BLaER1 (cell line): ENCODE measurements at regions not wholly inside any gene's neighbourhood (a gene's known extent, or its start where the extent isn't known, plus 50 kb on each side); places are given as distances from the start of the nearest gene placed in this dataset.

ENCODE experiments used
- H3K27ac ChIP-seq: shearing (Covaris generic); formaldehyde crosslinking; 2 replicates; pipeline ENCODE4 v1.8.1; 2022
- H3K27me3 ChIP-seq: shearing (Covaris generic); formaldehyde crosslinking; 2 replicates; pipeline ENCODE4 v1.8.1; 2022
- H3K36me3 ChIP-seq: shearing (Covaris generic); formaldehyde crosslinking; 2 replicates; pipeline ENCODE4 v1.8.1; 2022
- H3K4me1 ChIP-seq: shearing (Covaris generic); formaldehyde crosslinking; 2 replicates; pipeline ENCODE4 v1.8.1; 2022
- H3K4me2 ChIP-seq: shearing (Covaris generic); formaldehyde crosslinking; 2 replicates; pipeline ENCODE4 v1.8.1; 2022
- H3K4me3 ChIP-seq: shearing (Covaris generic); formaldehyde crosslinking; 2 replicates; pipeline ENCODE4 v1.8.1; 2022
- H3K9ac ChIP-seq: shearing (Covaris generic); formaldehyde crosslinking; 2 replicates; pipeline ENCODE4 v1.8.1; 2022
- H3K9me3 ChIP-seq: shearing (Covaris generic); formaldehyde crosslinking; 2 replicates; pipeline ENCODE4 v1.8.1; 2022
- H4K20me1 ChIP-seq: shearing (Covaris generic); formaldehyde crosslinking; 2 replicates; pipeline ENCODE4 v1.8.1; 2022
- Cebpa-rat ChIP-seq: shearing (Covaris generic); IDR thresholded peaks from 2 replicates; pipeline ENCODE4 v1.8.1; 2022

GRCh38 chr18:46261799-46262198, 157.6 kb downstream of the HAUS1 start:
- Histone ChIP-seq H3K27ac (no peak overlapping the region), H3K27me3 (no peaks in the 10 kb centered on the region), H3K9me3 (no peaks in the 10 kb centered on the region), H3K4me1 (no peaks in the 10 kb centered on the region), H3K4me2 (no peak overlapping the region), H3K36me3 (peaks cover 57% of the 10 kb centered on the region), H3K9ac (no peak overlapping the region), H3K4me3 (no peak overlapping the region), H4K20me1 (peaks cover 19% of the 10 kb centered on the region)
- no peak for TF ChIP-seq Cebpa-rat

GRCh38 chr18:46262856-46263255, 158.7 kb downstream of the HAUS1 start:
- Histone ChIP-seq H3K9me3 (no peaks in the 10 kb centered on the region), H3K4me1 (no peaks in the 10 kb centered on the region), H3K9ac (no peak overlapping the region), H4K20me1 (peaks cover 19% of the 10 kb centered on the region), H3K4me2 (no peak overlapping the region), H3K27ac (no peak overlapping the region), H3K36me3 (peaks cover 55% of the 10 kb centered on the region), H3K27me3 (no peaks in the 10 kb centered on the region), H3K4me3 (no peak overlapping the region)
- TF ChIP-seq Cebpa-rat, result no peak

- H3K4me1 ChIP-seq, result no peaks in the 10 kb centered on the region
- no peak overlapping the region for H3K9ac ChIP-seq
- no peak for TF ChIP-seq Cebpa-rat
Observed at GRCh38 chr18:46264255-46264654, 160.1 kb downstream of the HAUS1 start.

GRCh38 chr18:46265196-46266156, 161.3 kb downstream of the HAUS1 start:
- Histone ChIP-seq H3K4me2 (no peak overlapping the region), H3K4me1 (no peaks in the 10 kb centered on the region), H3K9ac (no peak overlapping the region), H4K20me1 (peaks cover 18% of the 10 kb centered on the region), H3K4me3 (no peak overlapping the region), H3K27me3 (no peaks in the 10 kb centered on the region), H3K9me3 (no peaks in the 10 kb centered on the region), H3K27ac (no peak overlapping the region), H3K36me3 (peaks cover 61% of the 10 kb centered on the region)
- no peak for TF ChIP-seq Cebpa-rat

More at GRCh38 chr18:46264255-46264654, 160.1 kb downstream of the HAUS1 start:
- H3K27ac ChIP-seq, result no peak overlapping the region
- peaks cover 19% of the 10 kb centered on the region for H4K20me1 ChIP-seq
- H3K9me3 ChIP-seq, result no peaks in the 10 kb centered on the region
- H3K36me3 ChIP-seq, result peaks cover 63% of the 10 kb centered on the region
- no peak overlapping the region for H3K4me3 ChIP-seq
- H3K4me2 ChIP-seq, result no peak overlapping the region
- H3K27me3 ChIP-seq, result no peaks in the 10 kb centered on the region

DNA sequence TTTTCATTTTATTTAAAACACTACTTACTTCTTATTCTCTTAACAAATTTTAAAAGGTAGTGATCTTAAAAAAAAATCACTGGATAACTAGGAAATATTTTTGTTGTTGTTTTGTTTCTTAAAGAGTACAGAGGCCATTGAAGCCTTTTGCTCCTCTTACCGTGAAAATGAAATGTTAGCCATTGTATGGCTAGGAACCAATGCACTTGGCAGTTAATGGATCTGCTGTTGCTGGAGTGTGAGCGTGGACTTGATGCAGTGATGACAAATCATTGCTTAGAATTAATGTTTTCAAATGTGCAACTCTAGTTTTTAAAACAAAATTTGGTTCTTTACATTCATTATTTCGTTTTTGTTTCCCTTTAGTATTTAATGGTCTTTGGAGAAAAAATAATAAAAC, 162.3 kb downstream of the HAUS1 start:
- no peak overlapping the region for H3K4me2 ChIP-seq
- H3K36me3 ChIP-seq, result peaks cover 56% of the 10 kb centered on the region
- H3K9me3 ChIP-seq, result no peaks in the 10 kb centered on the region
- H3K27me3 ChIP-seq, result no peaks in the 10 kb centered on the region
- H4K20me1 ChIP-seq, result peaks cover 8% of the 10 kb centered on the region
- TF ChIP-seq Cebpa-rat, result no peak
- no peak overlapping the region for H3K4me3 ChIP-seq
- no peaks in the 10 kb centered on the region for H3K4me1 ChIP-seq
- no peak overlapping the region for H3K27ac ChIP-seq
- no peak overlapping the region for H3K9ac ChIP-seq

- Histone ChIP-seq H4K20me1 (no peaks in the 10 kb centered on the region), H3K27ac (no peak overlapping the region), H3K36me3 (peaks cover 36% of the 10 kb centered on the region), H3K4me3 (no peak overlapping the region), H3K4me1 (no peaks in the 10 kb centered on the region), H3K9ac (no peak overlapping the region), H3K9me3 (no peaks in the 10 kb centered on the region), H3K27me3 (no peaks in the 10 kb centered on the region), H3K4me2 (no peak overlapping the region)
- TF ChIP-seq Cebpa-rat, result no peak
Observed at GRCh38 chr18:46268671-46269070, 164.5 kb downstream of the HAUS1 start.

DNA sequence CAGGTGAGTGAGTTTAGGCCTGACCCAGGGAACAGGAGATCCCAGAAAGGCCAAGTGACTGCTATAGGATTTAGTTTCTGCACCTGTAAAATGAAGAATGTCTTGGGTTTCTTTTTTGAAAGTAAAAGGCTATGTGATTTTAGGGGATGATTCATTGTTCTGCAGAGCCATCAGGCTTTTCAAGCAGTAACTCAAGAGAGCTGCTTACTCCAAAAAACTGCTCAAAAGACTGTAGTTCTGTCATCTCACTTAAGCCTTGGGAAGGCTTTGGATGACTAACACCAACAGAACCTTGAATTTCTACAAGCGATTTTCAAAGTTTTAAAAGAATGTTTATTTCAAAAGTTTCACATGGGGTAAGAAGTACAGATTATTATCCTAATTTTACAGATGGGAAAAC, 165.1 kb downstream of the HAUS1 start:
- no peak overlapping the region for H3K4me3 ChIP-seq
- no peak overlapping the region for H3K27ac ChIP-seq
- no peaks in the 10 kb centered on the region for H3K27me3 ChIP-seq
- no peaks in the 10 kb centered on the region for H3K4me1 ChIP-seq
- H4K20me1 ChIP-seq, result no peaks in the 10 kb centered on the region
- no peak for TF ChIP-seq Cebpa-rat
- H3K36me3 ChIP-seq, result peaks cover 30% of the 10 kb centered on the region
- no peak overlapping the region for H3K4me2 ChIP-seq
- H3K9me3 ChIP-seq, result no peaks in the 10 kb centered on the region
- no peak overlapping the region for H3K9ac ChIP-seq

DNA sequence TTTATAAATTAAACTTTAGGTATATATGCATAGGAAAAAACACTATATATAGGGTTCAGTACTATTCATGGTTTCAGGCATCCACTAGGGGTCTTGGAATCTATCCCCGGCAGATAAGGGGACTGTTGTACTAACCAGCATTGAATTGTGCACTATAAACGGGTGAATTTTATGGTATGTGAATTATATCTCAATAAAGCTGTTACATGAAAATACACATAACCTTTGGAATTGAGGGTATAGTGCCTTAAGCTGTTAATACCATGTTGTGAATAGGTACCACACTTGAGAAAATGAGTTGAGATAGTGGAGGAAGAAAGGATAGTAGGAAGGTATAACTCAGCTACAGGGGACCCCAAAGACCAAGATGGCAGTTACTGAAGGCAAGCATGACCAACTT, 167.3 kb downstream of the HAUS1 start:
- no peaks in the 10 kb centered on the region for H3K27me3 ChIP-seq
- no peak overlapping the region for H3K9ac ChIP-seq
- TF ChIP-seq Cebpa-rat, result no peak
- no peak overlapping the region for H3K4me3 ChIP-seq
- no peaks in the 10 kb centered on the region for H3K4me1 ChIP-seq
- no peak overlapping the region for H3K27ac ChIP-seq
- peaks cover 18% of the 10 kb centered on the region for H3K36me3 ChIP-seq
- H3K4me2 ChIP-seq, result no peak overlapping the region
- H3K9me3 ChIP-seq, result no peaks in the 10 kb centered on the region
- H4K20me1 ChIP-seq, result no peaks in the 10 kb centered on the region

DNA sequence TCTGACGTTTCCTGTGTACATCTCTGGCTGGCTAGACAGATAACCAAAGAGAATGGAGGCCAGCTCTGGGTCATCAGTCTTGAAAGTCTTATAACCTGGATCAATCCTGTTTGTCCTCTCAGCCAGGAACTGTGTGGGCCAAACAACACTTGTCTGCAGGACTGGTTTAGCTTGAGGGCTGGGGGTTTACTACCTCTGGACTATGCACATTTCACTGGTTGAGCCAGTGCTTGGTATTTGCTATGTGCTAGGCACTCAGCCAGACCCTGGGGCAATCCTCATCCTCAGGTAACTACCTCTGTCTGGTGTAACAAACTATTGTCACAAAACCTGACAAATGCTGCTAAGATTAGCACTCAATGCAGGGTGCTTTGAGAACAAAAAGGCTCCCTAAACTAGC, 169.7 kb downstream of the HAUS1 start:
- Histone ChIP-seq H3K9me3 (no peaks in the 10 kb centered on the region), H3K9ac (no peak overlapping the region), H4K20me1 (no peaks in the 10 kb centered on the region), H3K4me3 (no peak overlapping the region), H3K27me3 (no peaks in the 10 kb centered on the region), H3K4me2 (no peak overlapping the region), H3K27ac (no peak overlapping the region), H3K4me1 (peaks cover 12% of the 10 kb centered on the region), H3K36me3 (peaks cover 5% of the 10 kb centered on the region; the same call in 1 of the 2 replicates)
- TF ChIP-seq Cebpa-rat, result no peak

- no peaks in the 10 kb centered on the region for H3K9me3 ChIP-seq
- H3K9ac ChIP-seq, result no peak overlapping the region
- TF ChIP-seq Cebpa-rat, result no peak
- H3K4me1 ChIP-seq, result peaks cover 15% of the 10 kb centered on the region
- peaks cover 1% of the 10 kb centered on the region; the same call in 1 of the 2 replicates for H3K36me3 ChIP-seq
- no peaks in the 10 kb centered on the region for H3K27me3 ChIP-seq
- no peak overlapping the region for H3K4me2 ChIP-seq
- no peaks in the 10 kb centered on the region for H4K20me1 ChIP-seq
- no peak overlapping the region for H3K4me3 ChIP-seq
- H3K27ac ChIP-seq, result no peak overlapping the region
Observed at GRCh38 chr18:46274266-46274665, 170.1 kb downstream of the HAUS1 start.
